ENCODE measurements at regions not wholly inside any gene's neighbourhood (a gene's known extent, or its start where the extent isn't known, plus 50 kb on each side); places are given as distances from the start of the nearest gene placed in this dataset.

DNA sequence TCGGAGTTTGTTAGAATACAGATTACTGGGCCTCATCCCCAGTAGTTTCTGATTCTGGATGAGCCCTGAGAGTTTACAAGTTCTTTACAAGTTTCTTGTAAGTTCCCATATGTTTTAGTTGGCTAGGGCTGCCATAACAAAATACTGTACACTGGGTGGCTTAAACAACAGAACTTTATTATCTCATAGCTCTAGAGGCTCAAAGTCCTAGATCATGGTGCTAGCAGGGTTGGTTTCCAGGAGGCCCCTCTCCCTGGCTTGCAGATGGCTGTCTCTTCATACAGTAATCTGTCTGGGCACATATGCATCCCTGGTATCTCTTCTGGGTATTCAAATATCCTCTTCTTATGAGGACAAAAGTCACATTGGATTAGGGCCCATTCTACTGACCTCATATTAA, 167.2 kb downstream of the KLF5 start:
- no peak for DNase-seq

DNA sequence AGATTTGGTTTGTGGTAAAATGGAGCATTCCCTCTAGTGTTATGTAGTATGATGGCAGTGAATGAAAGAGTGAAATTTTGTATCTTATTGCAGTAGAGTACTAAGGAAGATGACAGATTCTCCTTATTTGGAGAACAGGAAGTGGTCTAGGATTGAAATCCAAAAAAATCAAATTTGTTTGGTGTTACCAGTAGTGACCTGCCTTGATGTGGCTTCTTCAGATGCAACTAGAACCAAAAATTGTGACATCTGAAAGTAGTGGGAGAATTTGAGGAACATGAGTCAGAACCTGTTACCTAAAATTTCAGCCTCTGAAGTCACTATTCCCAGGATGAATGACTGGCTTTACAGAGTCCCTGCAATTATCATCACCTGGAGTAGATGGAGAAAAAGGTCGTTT, 165.9 kb downstream of the KLF5 start:
- DNase-seq = no peak

DNA sequence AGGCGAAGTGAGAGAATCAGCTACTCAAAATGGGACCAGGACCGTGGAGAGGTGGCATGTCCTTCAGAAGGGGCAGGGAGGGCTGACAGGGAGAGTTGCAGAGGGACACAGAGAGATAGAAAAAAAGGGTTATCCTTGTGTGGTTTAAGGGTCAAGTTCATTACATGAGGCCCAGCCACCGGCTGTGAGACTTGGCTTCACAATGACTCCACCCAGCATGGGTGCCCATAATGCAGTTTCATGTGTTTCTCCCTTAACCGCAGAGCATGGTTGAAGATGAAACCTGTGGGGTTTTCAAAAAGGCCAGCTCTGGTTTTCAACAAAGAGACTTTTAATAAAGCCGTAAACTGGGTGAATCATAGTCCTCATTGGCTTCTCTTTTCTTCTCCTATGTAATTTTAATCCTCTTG, 164.6 kb downstream of the KLF5 start:
- no peak for DNase-seq

DNA sequence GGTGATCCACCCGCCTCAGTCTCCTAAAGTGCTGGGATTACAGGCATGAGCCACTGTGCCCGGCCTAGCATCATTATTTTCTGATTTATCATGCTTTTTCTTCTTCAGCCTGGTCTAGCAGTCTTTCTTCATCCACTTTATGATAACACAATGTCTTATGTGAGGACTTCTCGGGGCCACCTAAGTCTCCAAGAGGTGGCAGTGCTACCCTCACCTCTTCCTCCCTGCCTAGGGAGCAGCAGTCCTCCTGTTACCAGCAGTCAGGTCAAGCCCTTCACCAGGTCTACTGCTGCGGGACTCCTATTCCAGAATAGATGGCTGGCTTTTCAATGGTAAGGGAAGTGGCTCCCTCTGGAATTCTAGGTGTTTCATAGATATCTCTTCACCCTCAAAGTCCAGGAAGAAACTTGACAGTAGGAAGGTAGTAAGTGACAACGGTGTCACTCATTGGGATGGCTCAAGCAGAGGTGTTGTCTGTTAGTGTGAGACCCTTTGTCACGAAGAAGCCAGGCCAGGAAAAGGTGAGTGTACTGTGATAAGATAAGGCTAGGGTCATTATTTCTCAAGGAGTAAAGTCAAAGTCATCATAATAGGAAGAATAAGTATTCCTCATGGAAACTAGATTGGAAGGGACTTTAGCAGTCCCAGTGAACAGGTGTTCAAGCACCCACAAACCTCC, 164.0 kb downstream of the KLF5 start:
- no peak for DNase-seq

DNA sequence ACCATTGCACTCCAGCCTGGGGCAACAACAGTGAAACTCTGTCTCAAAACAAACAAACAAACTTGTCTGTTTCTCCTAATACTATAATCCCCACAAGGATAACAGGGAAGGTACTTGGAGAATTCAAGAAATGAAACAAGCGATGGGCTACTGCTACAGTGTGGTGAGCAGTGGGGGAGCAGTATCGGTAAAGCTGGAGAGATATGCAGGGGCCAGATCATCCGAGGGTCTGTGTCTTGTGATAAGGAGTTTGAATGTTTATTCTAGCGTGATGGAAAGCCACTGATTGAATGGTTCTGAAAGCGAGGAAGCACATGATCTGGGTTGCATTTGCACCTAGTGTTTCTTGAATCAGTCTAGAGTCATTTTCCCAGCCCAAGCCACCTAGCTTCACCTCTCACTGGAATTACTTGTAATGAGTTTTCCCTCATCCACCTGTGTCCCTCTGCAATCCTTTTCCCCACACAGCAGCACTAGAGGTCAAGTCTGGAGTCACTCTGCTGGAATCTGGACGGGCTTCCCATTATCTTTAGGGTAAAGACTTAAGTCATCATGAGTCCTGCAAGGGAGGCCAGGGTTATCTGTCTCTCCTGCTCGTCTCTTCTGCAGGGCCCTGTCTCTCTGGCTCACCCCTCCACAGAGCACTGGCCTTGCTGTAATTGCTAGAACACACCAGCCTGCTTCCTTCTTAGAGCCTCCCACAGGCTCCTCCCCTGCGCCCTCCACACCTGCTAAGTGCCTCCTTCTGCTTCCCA, 162.3 kb downstream of the KLF5 start:
- no peak for DNase-seq

DNA sequence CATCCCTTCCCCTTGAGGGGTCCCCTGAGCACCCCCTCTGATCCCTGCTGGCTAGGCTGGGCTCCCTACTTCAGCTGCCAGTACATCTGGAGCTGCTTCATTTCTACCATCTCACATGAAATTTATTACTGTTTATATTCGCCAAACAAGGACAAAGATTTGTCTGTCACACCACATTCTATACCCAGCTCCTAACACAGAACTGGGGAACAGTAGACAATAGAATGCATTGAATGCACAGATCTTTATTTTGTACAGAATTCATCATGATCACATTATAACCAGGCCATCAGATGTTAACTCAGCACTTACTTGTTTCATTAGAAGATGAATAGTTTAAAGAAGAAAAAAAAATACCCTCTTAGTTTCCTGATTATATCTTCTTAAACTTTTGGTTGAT, 159.4 kb downstream of the KLF5 start:
- DNase-seq = no peak

DNA sequence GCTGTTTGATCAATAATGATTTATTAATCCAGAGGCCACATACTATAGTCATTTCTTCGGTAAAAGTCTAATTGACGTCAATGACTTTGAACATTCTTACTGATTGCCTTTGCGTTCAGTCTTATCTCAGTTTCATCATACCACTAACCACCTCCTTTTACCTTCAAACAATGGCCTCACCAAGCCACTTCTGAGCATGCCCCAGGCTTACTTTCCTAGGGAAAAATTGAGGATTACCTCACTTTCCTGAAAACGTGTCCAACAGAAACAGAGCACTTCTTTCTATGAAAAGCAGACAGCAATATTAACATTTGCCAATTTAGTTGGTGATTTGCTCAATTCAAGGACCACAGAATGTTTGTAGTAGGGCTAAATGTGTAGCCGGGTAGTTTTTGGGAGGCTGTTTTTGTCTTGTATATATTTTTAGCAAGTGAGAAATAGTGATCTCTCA, 157.6 kb downstream of the KLF5 start:
- DNase-seq = no peak

DNA sequence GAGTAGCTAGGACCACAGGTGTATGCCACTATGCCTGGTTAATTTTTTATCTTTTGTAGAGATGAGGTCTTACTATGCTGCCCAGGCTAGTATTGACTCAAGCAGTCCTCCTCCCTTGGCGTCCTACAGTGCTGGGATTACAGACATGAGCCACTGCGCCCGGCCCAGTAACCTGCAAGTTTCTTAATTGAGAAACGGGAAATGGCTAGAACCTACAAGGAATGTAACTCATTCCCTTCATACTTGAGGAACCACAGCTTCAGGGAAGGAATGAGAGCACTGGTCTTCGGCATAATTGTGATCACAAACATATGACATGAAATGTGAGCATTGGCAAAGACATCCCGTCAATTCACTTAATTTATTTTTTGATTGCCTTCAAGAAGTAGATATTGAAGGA, 157.0 kb downstream of the KLF5 start:
- no peak for DNase-seq

DNA sequence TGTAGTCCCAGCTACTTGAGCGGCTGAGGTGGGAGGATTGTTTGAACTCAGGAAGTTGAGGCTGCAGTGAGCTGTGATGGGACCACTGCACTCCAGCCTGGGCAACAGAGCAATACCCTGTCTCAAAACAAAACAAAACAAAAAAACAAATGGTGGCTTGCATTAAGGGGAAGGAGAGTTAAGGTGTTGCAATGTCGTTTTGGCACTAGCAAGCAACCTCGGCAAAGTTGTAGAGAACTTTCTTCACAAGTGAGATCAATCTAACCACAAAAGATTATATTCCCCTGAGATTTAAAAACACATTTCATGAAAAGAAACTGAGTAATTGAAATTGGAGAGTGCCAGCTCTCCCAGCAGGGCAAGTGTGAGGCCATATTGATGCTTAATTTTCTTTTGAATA, 153.7 kb downstream of the KLF5 start:
- DNase-seq = no peak

DNA sequence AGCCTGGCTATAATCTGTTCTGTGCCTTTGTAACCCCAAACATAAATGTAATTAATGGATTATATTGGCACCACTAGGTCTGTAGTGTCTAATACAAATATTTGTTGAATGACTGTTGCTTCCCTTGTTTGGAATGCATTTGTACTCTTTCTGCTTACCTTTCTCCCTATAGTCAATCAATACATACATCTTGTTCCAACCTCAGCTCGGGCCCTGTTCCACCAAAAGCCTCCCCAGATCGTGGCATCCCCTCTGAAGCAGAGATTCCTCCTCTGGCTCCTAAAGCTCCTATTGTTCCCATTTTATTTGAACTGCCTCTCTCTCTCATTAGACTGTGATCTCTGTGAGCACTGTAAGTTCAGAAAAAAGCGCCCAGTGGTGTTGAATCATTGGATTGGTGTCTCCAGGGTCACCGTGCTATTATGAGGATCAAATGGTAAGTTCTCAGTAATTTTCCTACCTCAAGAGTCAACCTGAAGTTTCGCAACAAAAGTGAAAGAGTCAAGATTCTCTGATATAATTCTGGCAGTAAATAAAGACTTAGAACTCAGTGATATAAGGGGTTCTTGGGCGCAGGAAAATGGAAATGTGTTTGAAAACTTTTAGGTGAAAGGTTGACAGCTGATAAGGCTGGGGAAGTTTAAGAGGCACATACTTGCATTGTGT, 151.5 kb downstream of the KLF5 start:
- DNase-seq = no peak

DNA sequence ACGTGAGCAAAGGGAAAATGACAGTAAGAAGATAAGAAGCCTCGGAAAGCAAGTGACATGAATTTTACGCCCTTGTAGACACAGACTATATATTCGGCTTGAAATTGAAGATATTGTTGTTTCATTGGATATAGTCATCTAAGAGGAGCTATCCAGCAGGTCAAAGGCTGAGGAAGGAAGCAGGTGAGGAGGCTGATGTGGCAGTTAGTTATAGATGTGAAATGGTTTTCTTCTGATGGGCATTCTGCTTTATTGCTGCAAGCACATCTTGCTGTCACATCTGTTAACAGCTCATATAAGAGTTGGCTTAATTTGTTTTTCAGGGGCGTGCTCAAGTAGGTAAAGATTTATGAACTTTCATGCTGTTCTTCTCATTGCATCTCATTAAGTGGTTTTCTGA, 146.1 kb downstream of the KLF5 start:
- DNase-seq = peak in 1 of 2 experiments; percentile 15

DNA sequence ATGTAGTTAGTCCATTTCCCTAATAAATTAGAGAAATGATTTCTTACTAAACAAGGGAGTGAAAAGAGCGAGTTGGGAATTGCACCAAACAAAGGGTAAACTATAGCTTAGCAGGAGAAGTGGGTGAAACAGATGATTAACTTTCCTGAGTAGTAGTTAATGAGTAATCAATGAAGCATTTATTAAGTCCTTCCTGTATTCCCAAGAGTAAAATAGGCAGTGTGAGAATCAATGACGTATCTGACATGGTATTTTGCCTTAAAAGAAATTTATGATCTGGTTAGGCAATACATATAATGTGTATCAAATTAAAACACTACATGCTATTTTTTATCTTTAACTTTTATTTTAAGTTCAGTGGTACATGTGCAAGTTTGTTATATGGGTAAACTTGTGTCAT, 142.8 kb downstream of the KLF5 start:
- no peak for DNase-seq

DNA sequence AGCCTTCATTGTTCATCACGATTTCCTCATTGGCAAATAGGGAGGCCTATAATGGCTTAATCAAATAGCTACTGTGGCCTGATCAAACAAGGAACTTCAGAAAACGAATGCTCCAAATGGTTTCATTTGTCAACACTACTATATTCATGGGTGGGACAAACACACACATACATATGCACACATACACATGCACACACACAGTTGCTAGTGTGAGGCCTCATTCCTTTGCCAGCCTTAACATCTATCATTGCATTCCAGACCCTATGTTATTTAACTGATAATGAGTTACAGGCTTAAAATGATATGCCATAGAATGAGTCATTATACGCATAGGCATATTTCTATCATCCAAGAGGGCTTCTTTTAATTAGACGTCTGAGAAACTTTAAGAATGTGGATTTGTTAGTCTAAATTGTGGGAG, 140.2 kb downstream of the KLF5 start:
- no peak for DNase-seq

DNA sequence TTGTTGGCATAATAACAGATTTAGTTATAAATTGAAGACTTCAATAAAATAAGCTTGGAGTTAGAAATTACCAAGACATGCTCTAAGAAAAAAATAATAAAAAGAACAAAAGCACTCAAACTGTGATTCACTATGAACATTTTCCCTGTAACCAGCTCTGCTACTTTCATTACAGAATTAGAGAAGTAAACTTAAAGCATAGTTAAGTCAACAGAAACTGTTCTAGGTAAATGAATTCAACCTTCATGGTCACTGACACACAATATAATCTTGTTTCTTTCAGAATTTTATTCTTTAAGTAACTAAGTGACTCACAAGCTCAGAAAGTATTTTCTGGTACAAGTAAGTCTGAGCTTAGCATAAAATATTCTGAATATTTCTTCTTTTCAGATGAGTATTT, 136.3 kb downstream of the KLF5 start:
- no peak for DNase-seq

DNA sequence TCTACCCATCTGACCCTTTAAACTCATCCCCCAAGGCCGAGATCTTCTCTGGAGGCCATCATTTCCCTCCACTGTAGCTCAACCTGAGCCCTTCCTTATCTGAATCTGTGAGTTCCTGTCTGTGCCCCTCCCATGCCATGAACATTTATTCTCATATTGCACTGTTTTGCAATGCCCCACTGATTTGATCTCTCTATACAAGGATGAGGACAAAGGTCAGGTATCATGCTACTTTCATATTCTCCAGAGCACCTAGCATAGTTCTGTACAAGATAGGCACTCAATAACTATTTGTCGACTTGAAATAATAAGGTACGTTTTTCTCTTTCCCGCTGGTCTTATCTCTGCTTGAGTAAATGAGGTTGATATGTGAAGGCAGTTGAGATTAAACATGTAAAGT, 135.5 kb downstream of the KLF5 start:
- DNase-seq = no peak

DNA sequence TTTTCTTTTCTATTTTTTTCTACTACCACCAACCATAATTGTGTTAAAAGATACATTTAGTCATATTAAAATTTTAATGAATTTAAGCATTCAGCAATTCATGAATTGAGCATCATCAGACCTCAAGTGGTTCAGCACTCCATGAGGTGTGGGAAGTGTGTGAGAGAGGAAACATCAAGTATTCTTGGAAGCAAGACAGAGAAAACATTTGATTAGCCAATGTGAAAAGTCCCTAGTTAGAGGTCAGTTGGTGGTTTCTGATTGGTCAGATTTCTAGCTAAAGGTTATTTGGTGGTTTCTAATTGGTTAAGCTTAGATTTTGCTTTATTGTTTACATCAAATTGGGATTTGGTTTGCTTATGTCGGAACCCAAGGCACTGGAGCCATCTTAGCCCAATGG, 134.7 kb downstream of the KLF5 start:
- no peak for DNase-seq

DNA sequence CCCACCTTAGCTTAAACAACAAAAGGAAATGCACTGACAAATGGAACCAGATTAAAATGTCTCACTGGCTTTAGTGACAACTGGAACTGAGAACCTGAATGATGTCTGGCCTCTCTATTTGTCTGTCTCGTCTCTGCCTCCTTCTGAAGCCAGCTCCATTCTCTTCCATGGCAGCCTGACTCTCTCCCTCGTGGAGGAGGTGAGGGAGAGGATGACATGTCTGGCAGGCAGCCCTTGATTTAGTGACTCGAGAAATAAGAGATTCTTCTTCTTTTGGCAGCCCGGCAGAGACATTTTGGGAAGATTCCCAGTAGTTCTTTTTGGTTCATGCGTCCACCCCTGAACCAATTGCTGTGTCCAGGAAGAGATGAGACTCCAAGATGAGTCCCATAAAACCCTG, 131.7 kb downstream of the KLF5 start:
- DNase-seq = no peak

DNA sequence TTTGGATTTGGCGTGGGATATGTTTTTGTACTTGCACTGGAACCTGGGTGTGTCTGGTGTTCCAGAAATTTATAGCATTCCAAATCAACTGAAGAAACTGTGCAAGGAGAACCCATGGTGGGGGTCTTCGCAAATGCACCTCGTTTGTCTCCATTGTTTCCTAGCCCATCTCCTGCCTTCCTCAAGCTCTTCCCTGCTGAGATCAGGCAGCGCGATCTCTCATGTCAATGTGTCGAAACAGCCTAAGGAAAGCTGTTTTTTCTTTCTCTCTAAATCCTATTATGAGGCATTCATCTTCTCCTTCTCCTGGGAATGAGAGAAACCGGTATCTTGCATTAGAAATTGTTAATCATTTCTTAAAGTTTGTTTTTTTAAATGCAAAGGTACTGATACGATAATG, 131.0 kb downstream of the KLF5 start:
- no peak for DNase-seq

DNA sequence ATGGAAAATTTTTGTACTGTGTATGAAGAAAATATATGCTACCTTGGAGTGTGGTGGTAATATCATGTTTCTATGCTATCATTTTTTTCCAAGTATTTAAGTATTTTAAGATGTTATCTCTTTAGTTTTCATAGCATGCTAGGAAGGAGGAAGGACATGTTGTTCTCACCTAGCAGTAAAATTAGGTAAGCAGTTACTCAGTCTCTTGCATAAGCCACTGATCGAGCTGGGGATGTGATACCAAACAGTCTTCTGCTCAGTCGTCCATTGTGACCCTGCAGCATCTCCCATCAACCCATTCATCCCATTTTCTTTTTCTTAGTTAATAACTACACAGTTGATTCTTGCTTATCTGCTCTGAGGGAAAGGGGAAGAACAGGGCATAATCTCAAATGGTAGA, 130.6 kb downstream of the KLF5 start:
- DNase-seq = no peak

DNA sequence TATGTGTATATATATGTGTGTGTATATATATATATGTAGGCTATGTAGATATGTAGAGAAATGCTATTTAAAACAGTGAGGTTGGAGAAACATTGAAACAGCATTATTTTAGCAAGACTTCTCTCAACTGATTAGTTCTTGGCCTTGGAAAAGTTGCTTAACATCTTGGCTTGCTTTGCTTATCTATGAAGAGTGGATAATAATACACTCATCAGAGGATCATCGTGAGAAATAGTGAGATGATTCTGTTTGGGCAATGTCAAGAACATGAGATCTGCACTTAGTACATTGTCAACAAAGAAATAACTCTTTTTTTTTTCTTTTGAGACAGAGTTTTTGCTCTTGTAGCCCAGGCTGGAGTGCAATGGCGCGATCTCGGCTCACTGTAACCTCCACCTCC, 128.3 kb downstream of the KLF5 start:
- no peak for DNase-seq

DNA sequence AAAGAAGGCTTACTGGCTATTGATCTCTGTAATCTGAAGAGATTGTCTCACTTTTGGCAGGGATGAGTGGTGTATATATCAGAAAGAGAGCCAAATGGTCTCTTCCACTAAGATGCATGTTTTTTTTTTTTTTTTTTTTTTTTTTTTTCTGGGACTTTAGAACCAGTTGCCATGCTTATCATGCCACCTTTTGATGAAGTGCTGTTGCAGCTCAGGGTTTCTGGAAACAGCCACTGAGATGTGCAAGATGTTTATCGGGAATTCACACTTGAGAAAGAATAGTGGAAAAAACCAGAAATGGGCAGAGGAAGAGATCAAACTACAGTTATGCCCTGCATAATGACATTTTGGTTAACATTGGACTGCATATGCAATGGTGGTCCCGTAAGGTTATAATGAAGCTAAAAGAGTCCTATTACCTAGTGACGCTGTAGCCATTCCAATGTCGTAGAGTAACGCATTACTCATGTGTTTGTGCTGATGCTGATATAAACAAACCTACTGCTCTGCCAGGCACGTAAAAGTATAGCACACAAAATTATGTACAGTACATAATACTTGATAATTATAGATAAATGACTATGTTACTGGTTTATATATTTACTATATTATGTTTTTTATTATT, 121.0 kb downstream of the KLF5 start:
- no peak for DNase-seq

DNA sequence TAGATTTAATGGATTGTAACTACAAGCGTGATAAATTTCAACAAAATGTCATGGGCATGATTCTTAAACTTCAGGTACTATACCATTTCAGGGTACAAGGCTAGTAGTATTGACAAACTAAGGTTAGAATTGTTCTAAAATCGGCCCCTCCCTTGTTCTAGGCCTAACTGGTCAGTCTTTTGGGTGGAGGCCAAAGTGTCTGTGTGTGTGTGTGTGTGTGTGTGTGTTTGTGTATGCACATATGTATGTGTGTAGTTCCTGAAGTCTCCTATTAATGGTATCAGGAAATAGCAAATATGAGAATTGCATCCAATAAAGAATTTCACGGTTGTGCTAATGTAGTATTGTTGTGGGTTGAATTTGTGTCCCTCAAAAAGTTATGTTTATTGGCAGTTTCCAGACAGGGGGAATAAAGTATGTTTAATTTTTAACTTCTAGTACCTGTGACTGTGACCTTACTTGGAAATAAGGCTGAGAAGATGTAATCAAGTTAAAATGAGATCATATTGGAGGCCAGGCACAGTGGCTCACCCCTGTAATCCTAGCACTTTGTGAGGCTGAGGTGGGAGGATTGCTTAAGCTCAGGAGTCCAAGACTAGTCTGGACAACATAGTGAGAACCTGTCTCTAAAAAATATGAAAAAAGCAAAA, 119.2 kb downstream of the KLF5 start:
- no peak for DNase-seq

DNA sequence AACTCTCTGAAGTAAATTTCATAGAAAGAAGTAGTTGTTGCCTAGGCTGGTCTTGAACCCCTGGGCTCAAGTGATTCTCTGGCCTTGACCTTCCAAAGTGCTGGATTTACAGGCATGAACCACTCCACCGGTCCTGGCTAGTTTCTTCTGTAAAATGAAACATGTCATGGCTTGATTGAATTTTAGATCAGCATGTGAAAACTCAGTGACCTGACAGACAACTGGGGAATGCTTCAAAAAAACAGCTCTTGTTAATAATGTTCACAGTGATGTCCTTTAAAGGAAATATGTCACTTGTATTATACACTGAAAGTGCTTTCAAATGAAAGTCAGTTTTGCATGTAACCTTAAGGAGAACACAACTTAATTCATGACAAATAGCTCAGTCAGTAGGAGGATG, 118.2 kb downstream of the KLF5 start:
- DNase-seq = no peak
